SK-N-SH treated with all-trans-retinoic acid at 6 μM for 48 hours (cell line): ENCODE measurements at regions not wholly inside any gene's neighbourhood (a gene's known extent, or its start where the extent isn't known, plus 50 kb on each side); places are given as distances from the start of the nearest gene placed in this dataset.

ENCODE experiments used
- ATAC-seq: fragments of 200-7000 bp; cut with Tn5 transposase; 3 replicates; pipeline ENCODE4 v1.9.1; 2020; ENCODE audit warnings: mild to moderate bottlenecking, moderate library complexity
- ARNTL ChIP-seq: fragments of 450-650 bp; formaldehyde crosslinking; IDR thresholded peaks from 2 replicates; pipeline ENCODE4 v1.5.0; 2020; ENCODE audit warnings: low read depth, mild to moderate bottlenecking, moderate library complexity, borderline replicate concordance
- BACH2 ChIP-seq: fragments of 250-450 bp; sonication (Bioruptor Pico); IDR thresholded peaks from 2 replicates; pipeline ENCODE4 v1.9.0; 2021; ENCODE audit warnings: mild to moderate bottlenecking, borderline replicate concordance
- CREB5 ChIP-seq: fragments of 250-450 bp; sonication (Bioruptor Pico); IDR thresholded peaks from 2 replicates; pipeline ENCODE4 v1.5.1; 2020; ENCODE audit warnings: low read depth, mild to moderate bottlenecking, moderate library complexity
- CSDC2 ChIP-seq: fragments of 250-450 bp; sonication (Bioruptor Pico); IDR thresholded peaks from 2 replicates; pipeline ENCODE4 v1.5.0; 2020; ENCODE audit warnings: mild to moderate bottlenecking, moderate library complexity
- CSRNP3 ChIP-seq: fragments of 250-450 bp; sonication (Bioruptor Pico); IDR thresholded peaks from 2 replicates; pipeline ENCODE4 v1.5.1; 2021; ENCODE audit warnings: mild to moderate bottlenecking, moderate library complexity
- ESRRG ChIP-seq: fragments of 250-450 bp; sonication (Bioruptor Pico); IDR thresholded peaks from 2 replicates; pipeline ENCODE4 v1.6.1; 2021; ENCODE audit warnings: mild to moderate bottlenecking
- GLIS3 ChIP-seq: fragments of 250-450 bp; sonication (Bioruptor Pico); IDR thresholded peaks from 2 replicates; pipeline ENCODE4 v1.5.0; 2020; ENCODE audit warnings: mild to moderate bottlenecking, moderate library complexity
- ISL1 ChIP-seq: fragments of 250-450 bp; sonication (Bioruptor Pico); IDR thresholded peaks from 2 replicates; pipeline ENCODE4 v2.1.2; 2022; ENCODE audit warnings: mild to moderate bottlenecking, moderate library complexity
- OSR1 ChIP-seq: fragments of 250-450 bp; sonication (Bioruptor Pico); IDR thresholded peaks from 2 replicates; pipeline ENCODE4 v1.8.0; 2022; ENCODE audit warnings: moderate library complexity, mild to moderate bottlenecking, inconsistent platforms
- PATZ1 ChIP-seq: fragments of 250-450 bp; sonication (Bioruptor Pico); IDR thresholded peaks from 2 replicates; pipeline ENCODE4 v1.8.0; 2020; ENCODE audit warnings: mild to moderate bottlenecking, moderate library complexity, borderline replicate concordance
- PPARA ChIP-seq: fragments of 250-450 bp; sonication (Bioruptor Pico); IDR thresholded peaks from 2 replicates; pipeline ENCODE4 v1.5.0; 2020; ENCODE audit warnings: mild to moderate bottlenecking, borderline replicate concordance
- RARB ChIP-seq: fragments of 250-450 bp; sonication (Bioruptor Pico); IDR thresholded peaks from 2 replicates; pipeline ENCODE4 v1.8.0; 2021; ENCODE audit warnings: mild to moderate bottlenecking, moderate library complexity
- SNAI2 ChIP-seq: fragments of 250-450 bp; sonication (Bioruptor Pico); IDR thresholded peaks from 2 replicates; pipeline ENCODE4 v1.5.0; 2020; ENCODE audit warnings: mild to moderate bottlenecking, moderate library complexity
- TCF4 ChIP-seq: fragments of 250-450 bp; sonication (Bioruptor Pico); IDR thresholded peaks from 2 replicates; pipeline ENCODE4 v1.8.0; 2021; ENCODE audit warnings: mild to moderate bottlenecking, moderate library complexity, borderline replicate concordance
- TOX ChIP-seq: fragments of 250-450 bp; sonication (Bioruptor Pico); IDR thresholded peaks from 2 replicates; pipeline ENCODE4 v1.8.0; 2021; ENCODE audit warnings: mild to moderate bottlenecking, moderate library complexity, borderline replicate concordance
- ZC3H10 ChIP-seq: fragments of 250-450 bp; sonication (Bioruptor Pico); IDR thresholded peaks from 2 replicates; pipeline ENCODE4 v1.5.1; 2021; ENCODE audit warnings: mild to moderate bottlenecking, moderate library complexity
- ZFP3 ChIP-seq: fragments of 250-450 bp; sonication (Bioruptor Pico); IDR thresholded peaks from 2 replicates; pipeline ENCODE4 v1.5.0; 2020; ENCODE audit warnings: mild to moderate bottlenecking, moderate library complexity
- ZFP30 ChIP-seq: fragments of 450-650 bp; formaldehyde crosslinking; IDR thresholded peaks from 2 replicates; pipeline ENCODE4 v1.5.0; 2022; ENCODE audit warnings: mild to moderate bottlenecking, moderate library complexity
- ZNF565 ChIP-seq: fragments of 450-650 bp; formaldehyde crosslinking; conservative IDR thresholded peaks from 2 replicates; pipeline ENCODE4 v1.5.0; 2020; ENCODE audit warnings: low read depth, mild to moderate bottlenecking, moderate library complexity
- ZNF70 ChIP-seq: fragments of 450-650 bp; formaldehyde crosslinking; IDR thresholded peaks from 2 replicates; pipeline ENCODE4 v1.5.0; 2020; ENCODE audit warnings: mild to moderate bottlenecking, moderate library complexity
- ZNF8 ChIP-seq: fragments of 450-650 bp; formaldehyde crosslinking; IDR thresholded peaks from 2 replicates; pipeline ENCODE4 v1.5.0; 2020; ENCODE audit warnings: mild to moderate bottlenecking, moderate library complexity
- TF ChIP-seq, protein P1 (sequence below): fragments of 250-450 bp; sonication (Bioruptor Pico); IDR thresholded peaks from 2 replicates; pipeline ENCODE4 v1.5.0; 2020; ENCODE audit warnings: mild to moderate bottlenecking, moderate library complexity
- TF ChIP-seq, protein P2 (sequence below): fragments of 250-450 bp; sonication (Bioruptor Pico); IDR thresholded peaks from 2 replicates; pipeline ENCODE4 v1.8.0; 2021; ENCODE audit warnings: low read depth, mild to moderate bottlenecking, moderate library complexity, borderline replicate concordance

GRCh38 chr11:114949614-114950351 lies 271.5 kb downstream of the NXPE2 start:
- ATAC-seq = no peak
- no peak for TF ChIP-seq PPARA
- TF ChIP-seq ZNF70 = no peak
- TF ChIP-seq GLIS3 (CRISPR knock-in tag) = no peak
- TF ChIP-seq PATZ1 = no peak
- no peak for TF ChIP-seq OSR1 (CRISPR knock-in tag)
- TF ChIP-seq, protein P1, sequence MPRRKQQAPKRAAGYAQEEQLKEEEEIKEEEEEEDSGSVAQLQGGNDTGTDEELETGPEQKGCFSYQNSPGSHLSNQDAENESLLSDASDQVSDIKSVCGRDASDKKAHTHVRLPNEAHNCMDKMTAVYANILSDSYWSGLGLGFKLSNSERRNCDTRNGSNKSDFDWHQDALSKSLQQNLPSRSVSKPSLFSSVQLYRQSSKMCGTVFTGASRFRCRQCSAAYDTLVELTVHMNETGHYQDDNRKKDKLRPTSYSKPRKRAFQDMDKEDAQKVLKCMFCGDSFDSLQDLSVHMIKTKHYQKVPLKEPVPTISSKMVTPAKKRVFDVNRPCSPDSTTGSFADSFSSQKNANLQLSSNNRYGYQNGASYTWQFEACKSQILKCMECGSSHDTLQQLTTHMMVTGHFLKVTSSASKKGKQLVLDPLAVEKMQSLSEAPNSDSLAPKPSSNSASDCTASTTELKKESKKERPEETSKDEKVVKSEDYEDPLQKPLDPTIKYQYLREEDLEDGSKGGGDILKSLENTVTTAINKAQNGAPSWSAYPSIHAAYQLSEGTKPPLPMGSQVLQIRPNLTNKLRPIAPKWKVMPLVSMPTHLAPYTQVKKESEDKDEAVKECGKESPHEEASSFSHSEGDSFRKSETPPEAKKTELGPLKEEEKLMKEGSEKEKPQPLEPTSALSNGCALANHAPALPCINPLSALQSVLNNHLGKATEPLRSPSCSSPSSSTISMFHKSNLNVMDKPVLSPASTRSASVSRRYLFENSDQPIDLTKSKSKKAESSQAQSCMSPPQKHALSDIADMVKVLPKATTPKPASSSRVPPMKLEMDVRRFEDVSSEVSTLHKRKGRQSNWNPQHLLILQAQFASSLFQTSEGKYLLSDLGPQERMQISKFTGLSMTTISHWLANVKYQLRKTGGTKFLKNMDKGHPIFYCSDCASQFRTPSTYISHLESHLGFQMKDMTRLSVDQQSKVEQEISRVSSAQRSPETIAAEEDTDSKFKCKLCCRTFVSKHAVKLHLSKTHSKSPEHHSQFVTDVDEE (CRISPR knock-in tag) = no peak
- no peak for TF ChIP-seq ZC3H10 (CRISPR knock-in tag)
- no peak for TF ChIP-seq ISL1 (CRISPR knock-in tag)
- no peak for TF ChIP-seq TOX (CRISPR knock-in tag)
- no peak for TF ChIP-seq CSRNP3 (CRISPR knock-in tag)
- TF ChIP-seq CSDC2 (CRISPR knock-in tag) = no peak
- TF ChIP-seq, protein P2, sequence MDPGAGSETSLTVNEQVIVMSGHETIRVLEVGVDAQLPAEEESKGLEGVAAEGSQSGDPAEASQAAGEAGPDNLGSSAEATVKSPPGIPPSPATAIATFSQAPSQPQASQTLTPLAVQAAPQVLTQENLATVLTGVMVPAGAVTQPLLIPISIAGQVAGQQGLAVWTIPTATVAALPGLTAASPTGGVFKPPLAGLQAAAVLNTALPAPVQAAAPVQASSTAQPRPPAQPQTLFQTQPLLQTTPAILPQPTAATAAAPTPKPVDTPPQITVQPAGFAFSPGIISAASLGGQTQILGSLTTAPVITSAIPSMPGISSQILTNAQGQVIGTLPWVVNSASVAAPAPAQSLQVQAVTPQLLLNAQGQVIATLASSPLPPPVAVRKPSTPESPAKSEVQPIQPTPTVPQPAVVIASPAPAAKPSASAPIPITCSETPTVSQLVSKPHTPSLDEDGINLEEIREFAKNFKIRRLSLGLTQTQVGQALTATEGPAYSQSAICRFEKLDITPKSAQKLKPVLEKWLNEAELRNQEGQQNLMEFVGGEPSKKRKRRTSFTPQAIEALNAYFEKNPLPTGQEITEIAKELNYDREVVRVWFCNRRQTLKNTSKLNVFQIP = no peak
- TF ChIP-seq ZFP30 = no peak
- no peak for TF ChIP-seq ZFP3
- no peak for TF ChIP-seq BACH2
- TF ChIP-seq RARB (CRISPR knock-in tag) = no peak
- TF ChIP-seq ESRRG (CRISPR knock-in tag) = no peak
- TF ChIP-seq ARNTL = no peak
- TF ChIP-seq, all 23 proteins: peak for 0

DNA sequence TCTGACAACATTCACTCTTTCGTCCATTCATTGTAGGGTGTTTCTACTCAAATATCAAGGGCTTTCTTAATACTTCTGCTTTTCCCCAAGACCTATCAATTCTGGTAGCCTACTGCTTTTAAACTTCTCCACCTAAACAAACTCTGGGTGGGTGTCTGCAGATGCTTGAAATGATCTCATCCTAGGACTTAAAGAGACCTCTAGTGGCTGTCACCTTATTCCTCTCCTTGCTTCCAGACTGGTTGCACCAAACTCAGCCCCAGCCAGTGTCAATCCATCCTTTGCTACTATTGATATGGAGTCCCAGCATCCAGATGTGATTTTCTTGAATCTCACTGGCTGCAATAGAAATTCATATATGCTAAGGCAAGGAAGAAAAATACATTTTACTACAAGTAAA lies 274.7 kb downstream of the NXPE2 start:
- no peak for ATAC-seq
- TF ChIP-seq ZNF8 (CRISPR knock-in tag) (no peak), SNAI2 (CRISPR knock-in tag) (no peak), CREB5 (no peak), PPARA (no peak), OSR1 (CRISPR knock-in tag) (no peak), TOX (CRISPR knock-in tag) (no peak), ZFP30 (no peak), ZNF70 (no peak), ZNF565 (CRISPR knock-in tag) (no peak), RARB (CRISPR knock-in tag) (no peak), GLIS3 (CRISPR knock-in tag) (no peak), ESRRG (CRISPR knock-in tag) (no peak), PATZ1 (no peak), CSDC2 (CRISPR knock-in tag) (no peak), ISL1 (CRISPR knock-in tag) (no peak), TCF4 (CRISPR knock-in tag) (no peak)
- TF ChIP-seq, protein P1 (CRISPR knock-in tag) = no peak
- TF ChIP-seq, protein P2 = no peak
